HEK293T (cell line): ENCODE measurements at regions not wholly inside any gene's neighbourhood (a gene's known extent, or its start where the extent isn't known, plus 50 kb on each side); places are given as distances from the start of the nearest gene placed in this dataset.

Source experiments
- BHLHE40 ChIP-seq: fragments of 450-650 bp; IDR thresholded peaks from 2 replicates; pipeline ENCODE4 v1.6.1; 2016; ENCODE audit warnings: mild to moderate bottlenecking, moderate library complexity, borderline replicate concordance
- ELF4 ChIP-seq: fragments of 450-650 bp; IDR thresholded peaks from 2 replicates; pipeline ENCODE4 v1.6.1; 2017; ENCODE audit warnings: antibody characterized with exemption
- FOXK2 ChIP-seq: fragments of 450-650 bp; IDR thresholded peaks from 2 replicates; pipeline ENCODE4 v1.6.1; 2016; ENCODE audit warnings: mild to moderate bottlenecking
- FOXM1 ChIP-seq: fragments of 450-650 bp; IDR thresholded peaks from 2 replicates; pipeline ENCODE4 v1.6.1; 2017; ENCODE audit warnings: mild to moderate bottlenecking, borderline replicate concordance
- L3MBTL2 ChIP-seq: fragments of 450-650 bp; conservative IDR thresholded peaks from 2 replicates; pipeline ENCODE4 v1.6.1; 2016; ENCODE audit warnings: mild to moderate bottlenecking
- LEF1 ChIP-seq: fragments of 450-650 bp; IDR thresholded peaks from 2 replicates; pipeline ENCODE4 v1.6.1; 2017; ENCODE audit warnings: mild to moderate bottlenecking, borderline replicate concordance
- SP1 ChIP-seq: fragments of 450-650 bp; IDR thresholded peaks from 2 replicates; pipeline ENCODE4 v1.6.1; 2017
- SUZ12 ChIP-seq: fragments of 450-650 bp; IDR thresholded peaks from 2 replicates; pipeline ENCODE4 v1.6.1; 2016; ENCODE audit warnings: mild to moderate bottlenecking
- TARDBP ChIP-seq: fragments of 450-650 bp; IDR thresholded peaks from 2 replicates; pipeline ENCODE4 v1.6.1; 2016
- TF ChIP-seq, protein P1 (sequence below): fragments of 450-650 bp; IDR thresholded peaks from 2 replicates; pipeline ENCODE4 v1.6.1; 2016

DNA sequence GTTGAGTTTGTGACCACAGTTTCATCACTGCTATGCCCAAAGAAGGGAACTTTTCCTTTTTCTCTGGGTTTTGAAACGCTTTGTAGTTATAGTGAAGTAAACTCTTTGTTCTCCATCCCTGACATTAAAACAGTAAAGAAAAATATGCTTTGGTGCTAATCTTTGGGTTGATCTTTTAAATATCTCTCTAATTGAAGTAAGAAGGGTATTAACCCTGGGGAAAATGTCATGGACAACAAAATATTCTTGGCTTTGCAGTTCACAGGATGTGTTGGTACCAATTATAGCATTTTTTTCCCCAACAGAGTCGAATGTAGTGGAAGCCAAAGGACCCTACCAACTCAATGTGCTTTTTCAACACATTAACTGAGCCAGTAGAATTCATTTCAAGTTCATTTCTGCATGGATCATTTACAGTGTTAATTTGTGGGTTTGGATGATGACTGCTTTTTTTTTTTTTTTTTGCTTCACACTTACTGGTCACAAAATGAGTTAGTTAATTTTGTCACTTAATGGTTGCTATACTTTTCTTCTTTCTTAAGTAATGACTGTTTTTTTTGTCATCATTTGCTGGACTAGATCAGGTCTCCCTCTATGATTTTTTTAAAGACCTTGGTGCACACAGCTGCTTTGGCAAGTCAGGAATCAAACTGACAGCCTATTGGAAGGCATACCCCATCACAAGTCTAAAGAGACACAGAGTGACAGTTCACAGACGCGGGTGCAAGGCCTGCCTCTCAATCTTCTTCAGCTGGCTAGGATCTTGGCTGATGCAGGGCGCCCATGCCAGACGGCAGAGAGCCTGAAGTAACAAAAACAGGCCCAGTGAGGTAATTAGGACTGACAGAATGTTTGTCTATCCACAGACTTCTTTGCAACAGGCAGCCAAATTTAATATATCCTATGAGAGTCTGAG is 98.8 kb upstream of the MMADHC start:
- no peak for TF ChIP-seq SUZ12
- no peak for TF ChIP-seq ELF4
- TF ChIP-seq BHLHE40, result no peak
- TF ChIP-seq TARDBP, result no peak
- no peak for TF ChIP-seq L3MBTL2
- TF ChIP-seq FOXM1, result no peak
- TF ChIP-seq LEF1, result no peak
- TF ChIP-seq, protein P1, sequence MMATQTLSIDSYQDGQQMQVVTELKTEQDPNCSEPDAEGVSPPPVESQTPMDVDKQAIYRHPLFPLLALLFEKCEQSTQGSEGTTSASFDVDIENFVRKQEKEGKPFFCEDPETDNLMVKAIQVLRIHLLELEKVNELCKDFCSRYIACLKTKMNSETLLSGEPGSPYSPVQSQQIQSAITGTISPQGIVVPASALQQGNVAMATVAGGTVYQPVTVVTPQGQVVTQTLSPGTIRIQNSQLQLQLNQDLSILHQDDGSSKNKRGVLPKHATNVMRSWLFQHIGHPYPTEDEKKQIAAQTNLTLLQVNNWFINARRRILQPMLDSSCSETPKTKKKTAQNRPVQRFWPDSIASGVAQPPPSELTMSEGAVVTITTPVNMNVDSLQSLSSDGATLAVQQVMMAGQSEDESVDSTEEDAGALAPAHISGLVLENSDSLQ, result no peak
- TF ChIP-seq FOXK2, result no peak
- no peak for TF ChIP-seq SP1
